Neural progenitor cell (in vitro differentiated cells): ENCODE measurements at regions not wholly inside any gene's neighbourhood (a gene's known extent, or its start where the extent isn't known, plus 50 kb on each side); places are given as distances from the start of the nearest gene placed in this dataset.
"Not testable (repeated sequence)": the region's sequence is repeated elsewhere in the genome, so short reads cannot be mapped to it uniquely, and the experiment has no call there.

Source experiments
- DNase-seq: peaks from one replicate; pipeline ENCODE4 v3.0.0-alpha.2; 2016; ENCODE audit warnings: low spot score
- H2AFZ ChIP-seq: fragments of 200-600 bp; sonication (generic); replicated peaks from 2 replicates; pipeline ENCODE4 v1.6.1; 2016; ENCODE audit warnings: antibody characterized with exemption
- H3F3A ChIP-seq: fragments of 200-600 bp; sonication (generic); 2 replicates; pipeline ENCODE4 v1.6.1; 2016; ENCODE audit warnings: antibody characterized with exemption, low read depth
- H3K27ac ChIP-seq: fragments of 200-600 bp; sonication (generic); 2 replicates; pipeline ENCODE4 v1.5.1; 2016; ENCODE audit warnings: mild to moderate bottlenecking
- H3K27me3 ChIP-seq: fragments of 200-600 bp; sonication (generic); 2 replicates; pipeline ENCODE4 v1.6.1; 2016; ENCODE audit warnings: mild to moderate bottlenecking, moderate library complexity
- H3K36me3 ChIP-seq: fragments of 200-600 bp; sonication (generic); 2 replicates; pipeline ENCODE4 v1.5.1; 2016
- H3K4me1 ChIP-seq: fragments of 200-600 bp; sonication (generic); 2 replicates; pipeline ENCODE4 v1.6.1; 2016; ENCODE audit warnings: mixed run types
- H3K4me2 ChIP-seq: fragments of 200-600 bp; sonication (generic); 2 replicates; pipeline ENCODE4 v1.6.1; 2016
- H3K4me3 ChIP-seq: fragments of 200-600 bp; sonication (generic); 2 replicates; pipeline ENCODE4 v1.5.1; 2016
- H3K79me2 ChIP-seq: fragments of 200-600 bp; sonication (generic); 2 replicates; pipeline ENCODE4 v1.6.1; 2016; ENCODE audit warnings: low read depth
- H3K9ac ChIP-seq: fragments of 200-600 bp; sonication (generic); 2 replicates; pipeline ENCODE4 v1.6.1; 2016
- H3K9me3 ChIP-seq: fragments of 200-600 bp; sonication (generic); 2 replicates; pipeline ENCODE4 v1.5.1; 2016; ENCODE audit warnings: low read depth
- H4K20me1 ChIP-seq: fragments of 200-600 bp; sonication (generic); 2 replicates; pipeline ENCODE4 v1.6.1; 2016; ENCODE audit warnings: low read depth
- H3K27ac Mint-ChIP-seq: 3 replicates; pipeline ENCODE4 v1.8.0; 2021; ENCODE audit warnings: mixed read lengths
- H3K27me3 Mint-ChIP-seq: 2 replicates; pipeline ENCODE4 v1.8.0; 2022; ENCODE audit warnings: low read depth, mild to moderate bottlenecking, inconsistent platforms, moderate library complexity, mixed read lengths; ENCODE audit not compliant: insufficient read depth
- H3K36me3 Mint-ChIP-seq: 3 replicates; pipeline ENCODE4 v1.8.0; 2021; ENCODE audit warnings: mixed read lengths
- H3K4me1 Mint-ChIP-seq: 3 replicates; pipeline ENCODE4 v1.8.0; 2021; ENCODE audit warnings: mixed read lengths
- H3K4me3 Mint-ChIP-seq: 3 replicates; pipeline ENCODE4 v1.8.0; 2021; ENCODE audit warnings: mild to moderate bottlenecking, moderate library complexity, mixed read lengths
- H3K9me3 Mint-ChIP-seq: 3 replicates; pipeline ENCODE4 v1.8.0; 2020; ENCODE audit warnings: mixed read lengths
- CTCF ChIP-seq: fragments of 200-600 bp; sonication (generic); IDR thresholded peaks from 2 replicates; pipeline ENCODE4 v1.5.1; 2017; ENCODE audit warnings: antibody characterized with exemption, mild to moderate bottlenecking
- EZH2 ChIP-seq: fragments of 200-600 bp; sonication (generic); IDR thresholded peaks from 2 replicates; pipeline ENCODE4 v1.6.1; 2017; ENCODE audit warnings: antibody characterized with exemption, mild to moderate bottlenecking, moderate library complexity
- EZH2phosphoT487 ChIP-seq: fragments of 200-600 bp; sonication (generic); IDR thresholded peaks from 2 replicates; pipeline ENCODE4 v1.6.1; 2017; ENCODE audit warnings: antibody characterized with exemption

GRCh38 chr5:16291894-16292293, 112.3 kb upstream of the MARCHF11 start:
- Histone ChIP-seq H2AFZ (no peak overlapping the region), H3K4me2 (no peak overlapping the region), H4K20me1 (no peaks in the 10 kb centered on the region), H3K79me2 (no peaks in the 10 kb centered on the region), H3K9me3 (no peaks in the 10 kb centered on the region), H3K36me3 (no peaks in the 10 kb centered on the region), H3K4me1 (no peaks in the 10 kb centered on the region), H3K9ac (no peak overlapping the region), H3K27me3 (no peaks in the 10 kb centered on the region), H3K4me3 (no peak overlapping the region), H3K27ac (no peak overlapping the region), H3F3A (no peaks in the 10 kb centered on the region)
- no peak for DNase-seq
- H3K27me3 Mint-ChIP-seq: peaks cover 3% of the 10 kb centered on the region
- H3K4me3 Mint-ChIP-seq: no peak overlapping the region
- no peaks in the 10 kb centered on the region for H3K36me3 Mint-ChIP-seq
- H3K4me1 Mint-ChIP-seq: no peaks in the 10 kb centered on the region
- peaks cover 8% of the 10 kb centered on the region for H3K9me3 Mint-ChIP-seq
- H3K27ac Mint-ChIP-seq: no peak overlapping the region
- TF ChIP-seq EZH2phosphoT487 (no peak), EZH2 (no peak), CTCF (no peak)

DNA sequence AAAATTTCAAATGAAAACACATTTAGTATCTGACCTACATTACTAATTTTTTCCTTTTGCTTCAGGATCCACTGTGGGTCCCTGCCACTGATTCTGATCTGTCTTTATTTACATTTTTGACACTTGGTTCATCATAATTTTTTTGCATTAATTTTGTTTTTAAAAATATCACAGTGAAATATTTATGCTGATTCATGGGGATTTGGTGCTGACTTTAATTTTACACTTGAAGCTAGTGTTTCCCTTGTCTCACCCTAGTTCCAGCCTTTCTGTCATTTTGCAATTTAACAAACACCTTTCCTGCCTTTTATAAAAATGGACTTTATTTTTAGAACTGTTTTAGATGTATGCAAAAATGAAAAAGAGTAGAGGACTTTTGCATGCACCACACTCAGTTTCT, 111.9 kb upstream of the MARCHF11 start:
- Mint-ChIP-seq H3K36me3 (no peaks in the 10 kb centered on the region), H3K27ac (no peak overlapping the region), H3K4me3 (no peak overlapping the region), H3K27me3 (peaks cover 3% of the 10 kb centered on the region), H3K9me3 (peaks cover 4% of the 10 kb centered on the region), H3K4me1 (no peaks in the 10 kb centered on the region)
- Histone ChIP-seq H3K79me2 (no peaks in the 10 kb centered on the region), H3F3A (no peaks in the 10 kb centered on the region), H2AFZ (no peak overlapping the region), H4K20me1 (no peaks in the 10 kb centered on the region), H3K4me3 (no peak overlapping the region), H3K9ac (no peak overlapping the region), H3K27ac (no peak overlapping the region), H3K27me3 (no peaks in the 10 kb centered on the region), H3K36me3 (no peaks in the 10 kb centered on the region), H3K4me1 (no peaks in the 10 kb centered on the region), H3K4me2 (no peak overlapping the region), H3K9me3 (no peaks in the 10 kb centered on the region)
- DNase-seq: no peak
- TF ChIP-seq EZH2 (no peak), EZH2phosphoT487 (no peak), CTCF (no peak)

DNA sequence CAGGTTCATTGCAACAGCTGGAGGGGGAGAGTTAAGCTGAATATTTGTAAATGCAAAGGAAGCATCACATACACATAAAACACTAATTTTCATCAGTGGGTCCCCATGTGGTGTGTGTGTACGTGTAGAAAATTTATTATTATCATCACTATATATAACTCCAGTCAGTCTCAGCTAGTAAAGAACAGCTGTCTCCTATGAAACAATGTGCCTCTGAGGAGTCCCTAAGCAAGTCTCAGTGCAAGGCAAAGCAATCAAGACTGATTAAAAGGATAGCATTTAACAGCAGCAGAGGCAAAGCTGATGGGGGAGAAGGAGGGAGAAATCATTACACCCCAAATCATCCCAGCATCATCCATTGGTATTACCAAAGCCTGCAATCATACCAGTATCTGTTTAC, 104.2 kb upstream of the MARCHF11 start:
- peaks cover 2% of the 10 kb centered on the region for H3K27me3 Mint-ChIP-seq
- Histone ChIP-seq H3K9me3 (no peaks in the 10 kb centered on the region), H2AFZ (no peak overlapping the region), H4K20me1 (no peaks in the 10 kb centered on the region), H3K4me3 (no peak overlapping the region), H3F3A (no peaks in the 10 kb centered on the region), H3K9ac (no peak overlapping the region), H3K4me2 (no peak overlapping the region), H3K36me3 (no peaks in the 10 kb centered on the region), H3K79me2 (no peaks in the 10 kb centered on the region), H3K4me1 (no peaks in the 10 kb centered on the region), H3K27ac (no peak overlapping the region), H3K27me3 (no peaks in the 10 kb centered on the region)
- DNase-seq: no peak
- H3K4me1 Mint-ChIP-seq: no peaks in the 10 kb centered on the region
- H3K36me3 Mint-ChIP-seq: no peaks in the 10 kb centered on the region
- H3K27ac Mint-ChIP-seq: no peak overlapping the region
- H3K9me3 Mint-ChIP-seq: peaks cover 2% of the 10 kb centered on the region
- TF ChIP-seq CTCF (no peak), EZH2phosphoT487 (no peak), EZH2 (no peak)
- H3K4me3 Mint-ChIP-seq: no peak overlapping the region

DNA sequence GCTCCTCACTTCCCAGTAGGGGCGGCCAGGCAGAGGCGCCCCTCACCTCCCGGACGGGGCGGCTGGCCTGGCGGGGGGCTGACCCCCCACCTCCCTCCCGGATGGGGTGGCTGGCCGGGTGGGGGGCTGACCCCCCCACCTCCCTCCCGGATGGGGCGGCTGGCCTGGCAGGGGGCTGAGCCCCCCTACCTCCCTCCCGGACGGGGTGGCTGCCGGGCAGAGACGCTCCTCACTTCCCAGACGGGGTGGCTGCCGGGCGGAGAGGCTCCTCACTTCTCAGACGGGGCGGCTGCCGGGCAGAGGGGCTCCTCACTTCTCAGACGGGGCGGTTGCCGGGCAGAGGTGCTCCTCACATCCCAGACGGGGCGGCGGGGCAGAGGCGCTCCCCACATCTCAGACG, 97.3 kb upstream of the MARCHF11 start:
- H3K36me3 Mint-ChIP-seq, H3K9ac ChIP-seq, H3K27me3 ChIP-seq, H2AFZ ChIP-seq, H3K79me2 ChIP-seq, H4K20me1 ChIP-seq, H3K4me3 ChIP-seq, H3K4me1 Mint-ChIP-seq, H3K27me3 Mint-ChIP-seq, H3K9me3 ChIP-seq, H3K27ac Mint-ChIP-seq, H3K4me3 Mint-ChIP-seq, H3K27ac ChIP-seq, DNase-seq, H3K36me3 ChIP-seq, H3K4me2 ChIP-seq, H3K4me1 ChIP-seq, H3F3A ChIP-seq: not testable (repeated sequence)
- H3K9me3 Mint-ChIP-seq: peaks cover 13% of the 10 kb centered on the region
